DOHH2 (cell line): ENCODE measurements at regions not wholly inside any gene's neighbourhood (a gene's known extent, or its start where the extent isn't known, plus 50 kb on each side); places are given as distances from the start of the nearest gene placed in this dataset.

Experiments used
- EZH2phosphoT487 ChIP-seq: fragments of 200-600 bp; sonication (generic); IDR thresholded peaks from 2 replicates; pipeline ENCODE4 v1.6.1; 2017; ENCODE audit warnings: borderline replicate concordance, mild to moderate bottlenecking, antibody characterized with exemption, low read length, moderate library complexity, mixed read lengths
- TF ChIP-seq, protein P1 (sequence below): fragments of 200-600 bp; sonication (generic); IDR thresholded peaks from one replicate; pipeline ENCODE4 v1.5.1; 2014; ENCODE audit warnings: antibody characterized with exemption, mild to moderate bottlenecking, low read depth, low read length; ENCODE audit not compliant: poor library complexity, severe bottlenecking

- no peak for TF ChIP-seq EZH2phosphoT487
- TF ChIP-seq, protein P1, sequence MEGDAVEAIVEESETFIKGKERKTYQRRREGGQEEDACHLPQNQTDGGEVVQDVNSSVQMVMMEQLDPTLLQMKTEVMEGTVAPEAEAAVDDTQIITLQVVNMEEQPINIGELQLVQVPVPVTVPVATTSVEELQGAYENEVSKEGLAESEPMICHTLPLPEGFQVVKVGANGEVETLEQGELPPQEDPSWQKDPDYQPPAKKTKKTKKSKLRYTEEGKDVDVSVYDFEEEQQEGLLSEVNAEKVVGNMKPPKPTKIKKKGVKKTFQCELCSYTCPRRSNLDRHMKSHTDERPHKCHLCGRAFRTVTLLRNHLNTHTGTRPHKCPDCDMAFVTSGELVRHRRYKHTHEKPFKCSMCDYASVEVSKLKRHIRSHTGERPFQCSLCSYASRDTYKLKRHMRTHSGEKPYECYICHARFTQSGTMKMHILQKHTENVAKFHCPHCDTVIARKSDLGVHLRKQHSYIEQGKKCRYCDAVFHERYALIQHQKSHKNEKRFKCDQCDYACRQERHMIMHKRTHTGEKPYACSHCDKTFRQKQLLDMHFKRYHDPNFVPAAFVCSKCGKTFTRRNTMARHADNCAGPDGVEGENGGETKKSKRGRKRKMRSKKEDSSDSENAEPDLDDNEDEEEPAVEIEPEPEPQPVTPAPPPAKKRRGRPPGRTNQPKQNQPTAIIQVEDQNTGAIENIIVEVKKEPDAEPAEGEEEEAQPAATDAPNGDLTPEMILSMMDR = no peak
These were observed 177.6 kb downstream of the MIS18A start for GRCh38 chr21:32101277-32101676.
